Activated CD4-positive, CD25-positive, alpha-beta regulatory T cell (primary cell): ENCODE measurements at regions not wholly inside any gene's neighbourhood (a gene's known extent, or its start where the extent isn't known, plus 50 kb on each side); places are given as distances from the start of the nearest gene placed in this dataset.
"Not testable (repeated sequence)": the region's sequence is repeated elsewhere in the genome, so short reads cannot be mapped to it uniquely, and the experiment has no call there.

Experiments used
- DNase-seq, 4 experiments: peaks; one replicate each; lab custom pipeline; 2025; lab: John Stamatoyannopoulos, UW

DNA sequence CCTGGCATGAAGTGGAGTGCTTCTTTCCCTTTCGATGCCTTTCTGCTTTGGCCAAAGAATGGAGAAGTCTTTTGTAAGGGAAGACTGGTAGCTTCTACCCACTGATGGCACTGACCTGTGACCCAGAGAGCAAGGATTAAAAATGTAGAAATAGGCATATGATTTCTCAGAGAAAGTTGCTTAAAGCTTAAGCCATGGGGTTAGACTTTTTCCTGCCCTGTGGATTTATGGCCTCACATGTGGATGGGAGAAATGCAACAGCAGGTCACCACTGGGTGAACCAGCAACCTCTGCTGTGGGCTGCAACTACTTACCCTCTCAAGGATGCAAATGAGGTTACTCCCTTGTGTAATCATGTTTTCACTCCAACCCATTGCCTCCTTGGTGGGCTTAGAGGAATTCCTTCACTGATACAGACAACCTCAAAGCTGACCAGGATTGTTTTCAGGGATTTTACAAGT lies 86.7 kb upstream of the CDC42EP3 start:
- DNase-seq: not testable (repeated sequence)

GRCh38 chr2:37759989-37760388 lies 88.5 kb upstream of the CDC42EP3 start:
- DNase-seq: not testable (repeated sequence)

GRCh38 chr2:37760471-37760870 lies 89.0 kb upstream of the CDC42EP3 start:
- no peak for DNase-seq

- not testable (repeated sequence) for DNase-seq
Measured at GRCh38 chr2:37762281-37762680, 90.8 kb upstream of the CDC42EP3 start.

GRCh38 chr2:37764739-37765138 lies 93.3 kb upstream of the CDC42EP3 start:
- no peak for DNase-seq

DNA sequence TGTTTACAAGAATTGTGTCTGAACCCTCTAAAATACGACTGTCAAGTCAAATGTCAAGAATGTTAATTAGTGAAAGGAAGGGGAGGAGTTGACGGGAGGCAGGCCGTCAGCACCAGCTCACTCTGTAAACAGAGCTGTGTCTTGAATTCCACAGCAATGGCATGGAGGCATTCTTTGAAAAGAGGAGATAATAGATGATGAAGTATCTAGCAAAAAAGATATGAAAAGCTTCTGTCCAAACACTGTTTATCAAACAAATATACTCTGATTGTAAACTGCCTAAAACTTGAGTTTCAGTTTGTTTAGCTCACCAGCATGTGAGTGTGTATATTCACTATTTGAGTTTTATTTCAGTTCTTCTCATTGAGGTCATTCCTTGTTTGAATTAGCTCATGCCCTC lies 94.7 kb upstream of the CDC42EP3 start:
- DNase-seq: no peak

DNA sequence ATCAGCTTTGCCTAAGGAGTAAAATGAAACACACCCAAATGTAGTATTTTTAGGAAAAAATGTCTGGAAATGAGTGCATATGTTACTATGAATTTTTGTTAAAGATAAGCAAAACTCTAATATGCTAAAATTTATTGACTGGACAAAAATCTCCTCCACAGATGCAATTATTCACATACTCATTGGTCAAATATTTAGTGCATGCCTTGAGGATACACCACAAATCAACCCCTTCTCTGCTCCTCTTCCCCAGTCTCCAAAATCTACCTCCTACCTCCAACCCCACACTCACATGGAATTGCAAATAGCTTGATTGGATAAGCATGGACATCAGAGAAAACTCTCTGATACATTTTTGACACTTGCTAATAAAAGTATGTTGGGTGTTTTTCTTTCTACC lies 95.6 kb upstream of the CDC42EP3 start:
- no peak for DNase-seq

GRCh38 chr2:37767959-37768925 lies 96.8 kb upstream of the CDC42EP3 start:
- no peak for DNase-seq

GRCh38 chr2:37769551-37769950 lies 98.1 kb upstream of the CDC42EP3 start:
- no peak for DNase-seq

- no peak for DNase-seq
Measured at GRCh38 chr2:37770797-37771196, 99.4 kb upstream of the CDC42EP3 start.

DNA sequence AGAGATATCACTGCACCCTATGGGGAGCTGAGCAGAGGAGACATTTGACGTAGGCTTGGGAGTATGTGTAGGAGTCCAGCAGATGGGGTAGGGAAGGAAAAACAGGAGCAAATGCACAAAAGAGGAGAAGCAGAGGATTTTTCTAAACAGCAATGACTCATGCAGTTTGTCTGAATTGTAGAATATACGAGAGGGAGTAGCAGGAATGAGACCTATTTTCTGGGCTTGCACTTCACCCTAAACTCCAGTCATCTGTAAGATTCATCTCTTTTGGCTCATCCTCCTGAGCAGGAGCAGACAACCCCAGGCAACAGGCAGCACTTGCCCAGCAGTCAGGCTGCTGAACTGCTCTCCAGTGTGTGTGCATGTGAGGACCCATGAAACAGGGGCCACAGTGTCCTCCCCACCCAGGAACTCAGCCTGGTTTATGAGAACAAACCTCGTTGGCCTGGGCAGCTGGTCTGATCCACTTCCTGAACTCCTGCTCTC lies 100.2 kb upstream of the CDC42EP3 start:
- no peak for DNase-seq

- DNase-seq: no peak
Measured at GRCh38 chr2:37773371-37774130, 102.1 kb upstream of the CDC42EP3 start.

GRCh38 chr2:37774171-37774944 lies 102.9 kb upstream of the CDC42EP3 start:
- not testable (repeated sequence) for DNase-seq

DNA sequence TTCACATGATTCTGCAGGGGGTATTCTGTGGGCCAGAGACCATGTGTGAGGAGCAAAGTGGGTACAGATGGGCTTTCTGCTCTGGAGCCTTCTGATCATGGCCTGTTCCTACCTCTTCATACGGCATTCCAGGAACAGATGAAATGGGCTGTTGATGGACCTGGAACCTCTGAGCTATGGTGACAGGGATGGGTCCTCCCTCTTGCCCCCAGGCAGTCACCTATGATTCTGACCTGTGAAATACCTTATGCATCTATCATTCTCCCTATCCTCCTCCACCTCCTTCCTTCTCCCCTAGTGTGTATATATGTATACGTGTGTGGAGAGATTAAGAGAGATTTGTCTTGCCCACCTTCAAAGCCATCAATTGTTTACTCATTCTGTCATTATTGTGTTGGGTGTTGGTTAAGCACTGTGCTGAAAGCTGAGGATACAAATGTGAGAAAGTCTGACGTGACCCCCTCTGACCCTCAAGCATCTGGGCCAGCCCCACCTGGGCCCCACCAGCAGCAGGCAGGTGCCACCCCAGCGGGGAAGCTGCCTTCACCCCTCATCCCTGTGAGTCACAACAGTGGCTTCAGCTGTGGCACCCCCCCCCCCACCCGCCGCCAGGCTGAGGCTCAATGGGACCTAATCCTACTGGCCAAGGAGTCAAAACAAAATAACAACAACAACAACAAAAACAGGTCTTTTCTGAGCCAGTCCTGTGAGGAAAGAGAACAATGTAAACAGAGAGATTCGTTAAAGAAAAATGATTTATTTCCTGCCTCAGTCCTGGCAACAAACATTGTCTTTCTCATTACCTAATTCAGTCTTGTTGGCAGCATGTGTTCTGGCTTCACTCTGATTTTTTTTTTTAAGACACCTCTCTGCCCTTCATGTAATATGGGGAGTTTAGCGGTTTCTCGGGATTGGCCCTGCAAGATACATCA lies 103.8 kb upstream of the CDC42EP3 start:
- DNase-seq: no peak

- DNase-seq: no peak
Measured at GRCh38 chr2:37775908-37776250, 104.4 kb upstream of the CDC42EP3 start.

DNA sequence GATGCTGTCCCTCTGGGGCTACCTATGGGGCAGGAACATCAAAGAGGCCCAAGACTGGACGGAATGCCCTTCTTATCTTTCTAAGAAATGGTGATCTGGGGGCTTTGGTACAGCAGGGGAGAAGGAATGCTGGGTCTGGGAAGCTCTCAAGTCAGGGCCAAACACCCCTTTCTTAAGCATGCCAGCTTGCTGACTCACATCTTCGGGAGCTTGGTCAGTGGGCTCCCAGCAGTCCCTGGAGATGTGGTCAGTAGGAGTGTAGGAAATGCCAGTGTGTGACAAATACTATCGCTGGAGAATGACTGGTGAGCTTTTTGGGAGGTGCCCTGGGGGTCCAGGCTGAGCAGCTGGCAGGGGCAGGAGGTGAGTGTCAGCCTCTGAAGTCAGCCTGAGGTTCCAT lies 105.0 kb upstream of the CDC42EP3 start:
- DNase-seq: no peak

DNA sequence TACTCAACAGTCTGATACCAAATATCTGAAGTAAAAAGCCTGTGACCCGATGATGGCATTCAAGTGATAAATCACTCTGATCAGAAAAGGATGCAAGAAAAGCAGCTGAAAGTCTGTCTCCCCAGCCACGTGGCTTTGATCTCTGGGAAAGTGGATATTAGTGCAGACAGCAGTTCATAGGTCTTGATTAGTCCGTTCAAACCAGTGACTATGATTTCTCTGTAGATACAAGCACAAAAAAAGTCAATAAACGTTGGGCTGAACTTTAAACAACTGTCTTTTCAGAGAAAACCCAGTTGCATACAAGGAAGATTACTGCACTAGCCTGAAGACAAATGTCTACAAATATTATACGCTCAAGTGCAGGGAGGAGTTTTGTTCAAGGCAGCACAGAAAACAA lies 107.7 kb upstream of the CDC42EP3 start:
- no peak for DNase-seq

DNA sequence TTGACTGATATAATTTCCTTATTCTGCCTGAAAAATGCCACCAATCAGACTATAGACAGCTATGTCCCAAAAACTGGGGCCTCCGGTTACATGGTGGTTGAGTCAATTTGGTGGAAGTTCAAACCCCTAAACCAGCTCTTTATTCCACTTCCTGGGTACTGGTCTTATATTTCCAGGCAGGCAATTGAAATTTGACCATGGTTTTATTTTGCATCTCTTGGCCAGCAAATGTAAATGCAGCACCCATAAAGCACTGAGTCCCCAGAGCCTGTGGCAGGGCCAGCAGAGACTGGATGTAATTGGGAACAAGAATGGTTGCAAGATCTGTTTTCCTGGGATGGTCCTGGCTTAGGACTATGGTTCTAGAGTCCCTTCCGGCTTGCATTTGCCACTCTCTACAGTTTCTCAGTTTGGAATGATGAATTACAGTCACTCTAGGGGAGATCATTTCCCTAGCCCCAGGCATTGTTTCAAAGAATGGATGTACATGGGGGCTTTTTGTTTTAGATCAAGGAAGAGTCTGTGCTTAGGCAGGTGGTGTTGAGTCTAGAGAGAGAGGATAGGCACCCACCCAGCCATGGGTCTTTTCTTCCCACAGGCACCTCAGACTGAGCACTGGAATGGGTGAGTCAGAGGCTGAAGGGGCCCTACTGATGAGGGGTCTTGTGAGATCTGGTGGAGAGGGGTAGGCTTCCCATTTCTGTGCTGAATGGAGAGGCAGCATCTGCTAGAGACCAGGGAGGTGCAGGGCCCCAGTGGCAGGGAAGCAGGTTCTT lies 108.4 kb upstream of the CDC42EP3 start:
- no peak for DNase-seq

GRCh38 chr2:37780387-37780676 lies 108.9 kb upstream of the CDC42EP3 start:
- DNase-seq: no peak

DNA sequence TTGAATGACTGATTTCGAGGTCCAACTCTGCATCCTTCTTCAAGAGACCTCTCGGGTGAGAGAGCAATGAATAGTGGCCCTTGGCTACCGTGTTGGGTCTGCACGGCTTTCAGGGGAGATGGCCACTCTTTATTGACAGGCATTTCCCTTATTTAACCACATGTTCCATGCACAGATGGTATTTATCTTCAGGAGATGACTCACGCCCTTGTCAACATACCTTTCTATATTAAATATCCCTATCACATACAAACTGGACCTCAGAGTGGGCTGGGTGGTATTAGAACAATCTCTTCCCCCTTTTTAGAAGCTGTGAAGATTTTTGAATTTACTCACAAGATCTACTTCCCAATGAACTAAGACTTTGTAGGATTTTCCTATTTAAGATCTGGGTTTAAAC lies 109.6 kb upstream of the CDC42EP3 start:
- DNase-seq: no peak
